HG03066 (cell line): ENCODE measurements at regions not wholly inside any gene's neighbourhood (a gene's known extent, or its start where the extent isn't known, plus 50 kb on each side); places are given as distances from the start of the nearest gene placed in this dataset.
"Not testable (repeated sequence)": the region's sequence is repeated elsewhere in the genome, so short reads cannot be mapped to it uniquely, and the experiment has no call there.

ENCODE experiments used
- ATAC-seq: cut with Tn5 transposase; IDR thresholded peaks from one replicate; pipeline ENCODE4 v1.9.1; 2021; ENCODE audit warnings: low read depth; ENCODE audit not compliant: unreplicated experiment

DNA sequence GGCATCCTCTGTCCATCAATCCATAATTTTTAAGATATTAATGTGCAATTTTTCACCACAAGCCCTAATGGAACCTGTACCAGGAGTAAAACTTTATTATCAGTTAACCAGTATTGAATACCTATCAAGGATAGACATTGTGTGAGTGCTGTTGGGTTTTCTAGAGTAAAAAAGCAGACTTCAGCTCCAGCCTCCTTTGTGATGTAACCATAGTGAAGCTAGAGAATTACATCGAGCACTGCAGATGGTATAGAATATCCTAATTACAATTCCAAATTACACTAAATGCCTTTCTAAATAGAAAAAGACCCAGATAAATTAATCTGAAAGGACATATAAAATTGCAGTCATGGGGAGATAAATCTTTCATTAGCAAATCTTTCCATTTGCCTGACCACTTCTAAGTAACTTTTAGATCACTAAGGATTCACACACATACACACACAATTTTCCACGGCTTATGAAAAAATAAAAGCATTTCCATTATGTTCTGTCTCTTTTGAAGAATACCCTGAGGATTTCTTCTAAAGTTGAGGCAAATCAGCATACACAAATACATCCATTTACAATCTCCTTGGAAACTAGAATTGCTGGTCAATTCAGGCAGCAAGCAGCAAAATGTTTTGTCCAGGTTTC, 117.1 kb upstream of the TANK start:
- no peak for ATAC-seq

DNA sequence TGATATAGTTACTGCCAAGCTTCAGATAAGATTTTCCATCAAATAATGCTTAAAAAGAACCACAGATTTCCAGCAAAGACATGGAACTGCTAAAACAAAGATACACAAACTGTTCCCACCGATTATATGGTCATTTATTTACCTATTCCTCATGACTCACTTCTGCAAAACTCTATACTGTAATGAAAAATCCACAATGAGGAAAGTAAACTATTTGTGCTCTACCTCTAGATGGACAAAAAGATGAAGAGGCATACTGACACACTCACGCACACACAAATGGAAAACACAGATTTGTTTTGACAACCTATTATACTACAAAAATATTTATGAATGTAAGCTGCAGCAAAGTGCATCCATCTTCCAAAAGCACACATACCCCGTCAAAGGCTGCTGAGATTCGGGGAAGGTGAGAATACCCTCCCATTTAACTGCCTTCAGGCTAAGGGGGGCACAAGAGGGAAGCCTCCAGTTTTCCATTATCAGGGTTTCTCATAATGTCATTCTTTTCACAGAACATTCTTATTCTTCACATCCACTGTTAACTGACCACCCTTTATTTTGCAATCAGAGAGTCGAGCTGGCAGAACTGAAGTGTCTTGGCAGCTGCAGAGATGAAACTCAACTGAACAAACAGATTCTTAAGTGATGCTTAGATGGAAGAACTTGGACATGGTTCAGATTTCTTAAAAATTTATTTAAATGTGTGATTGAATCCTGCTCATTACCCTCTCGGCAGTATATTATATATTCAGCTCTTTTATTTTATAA, 115.9 kb upstream of the TANK start:
- ATAC-seq = no peak

DNA sequence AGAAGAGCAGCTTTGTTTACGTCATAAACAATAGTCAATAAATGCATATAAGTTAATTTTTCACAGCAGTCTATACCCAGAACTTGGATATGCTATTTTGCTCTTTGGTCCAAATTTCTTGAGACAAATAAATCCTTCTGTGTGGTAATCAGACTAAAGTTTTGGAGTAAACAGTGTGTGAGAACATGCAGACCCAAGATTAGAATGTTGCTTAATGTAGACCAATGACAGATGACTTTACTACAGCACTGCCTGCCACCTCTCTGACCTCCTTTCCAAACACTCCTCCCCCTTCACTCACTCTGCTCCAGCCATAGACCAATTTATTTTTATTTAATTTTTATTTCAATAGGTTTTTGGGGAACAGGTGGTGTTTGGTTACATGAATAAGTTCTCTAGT, 115.3 kb upstream of the TANK start:
- ATAC-seq = no peak

DNA sequence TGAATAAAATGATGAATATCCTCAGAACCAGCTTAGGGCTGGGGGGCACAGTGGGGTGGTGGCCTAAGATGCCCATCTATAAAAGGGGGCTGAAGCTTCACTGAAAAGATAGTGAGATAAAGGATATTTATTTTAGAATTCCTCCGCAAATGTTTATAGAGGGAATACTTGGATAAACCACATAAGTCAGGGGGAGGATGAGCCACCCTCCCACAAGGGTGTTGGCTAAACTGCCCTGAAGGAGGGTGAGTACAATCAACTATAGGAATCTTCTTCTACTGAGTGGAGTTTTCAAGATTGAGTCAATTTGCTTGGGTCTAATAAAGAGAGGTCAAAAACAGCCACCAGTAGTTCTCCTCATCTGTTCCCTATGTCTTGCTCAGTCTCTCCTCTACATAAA, 114.5 kb upstream of the TANK start:
- no peak for ATAC-seq

DNA sequence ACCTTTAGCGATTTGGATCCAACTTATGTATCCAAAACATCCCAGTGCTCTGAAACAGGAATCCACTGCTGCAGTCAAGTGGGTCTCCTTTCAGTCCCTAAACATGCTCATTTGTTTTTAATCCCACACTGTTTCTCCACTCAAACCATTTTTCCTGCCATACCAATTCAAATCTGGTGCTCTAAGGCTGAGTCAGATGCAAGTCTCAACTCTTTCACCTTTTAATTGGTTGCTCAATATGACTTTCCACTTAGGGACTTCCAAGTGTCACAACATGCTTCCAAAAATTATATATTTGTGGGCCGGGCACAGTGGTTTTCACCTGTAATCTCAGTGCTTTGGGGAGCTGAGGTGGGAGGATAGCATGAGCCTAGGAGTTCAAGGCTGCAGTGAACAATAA, 113.4 kb upstream of the TANK start:
- no peak for ATAC-seq

DNA sequence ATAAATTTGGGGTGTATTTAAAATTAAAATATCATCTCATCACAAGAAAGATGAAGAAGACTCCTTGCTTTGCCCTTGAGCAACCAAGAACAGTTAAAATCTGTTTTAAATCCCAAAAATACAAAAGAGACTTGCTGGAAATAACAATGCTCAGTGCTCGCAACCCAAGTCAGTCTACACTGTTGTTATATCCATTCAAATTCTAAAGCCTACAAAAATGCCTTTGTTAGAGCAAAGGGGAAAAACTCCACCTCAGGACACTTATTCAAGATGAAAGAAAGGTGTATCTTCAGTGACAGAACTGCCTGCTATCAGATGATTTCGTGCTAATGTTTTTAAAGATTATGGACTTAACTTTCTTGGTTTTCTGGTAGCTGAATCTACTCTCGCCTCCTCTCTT, 111.9 kb upstream of the TANK start:
- no peak for ATAC-seq

DNA sequence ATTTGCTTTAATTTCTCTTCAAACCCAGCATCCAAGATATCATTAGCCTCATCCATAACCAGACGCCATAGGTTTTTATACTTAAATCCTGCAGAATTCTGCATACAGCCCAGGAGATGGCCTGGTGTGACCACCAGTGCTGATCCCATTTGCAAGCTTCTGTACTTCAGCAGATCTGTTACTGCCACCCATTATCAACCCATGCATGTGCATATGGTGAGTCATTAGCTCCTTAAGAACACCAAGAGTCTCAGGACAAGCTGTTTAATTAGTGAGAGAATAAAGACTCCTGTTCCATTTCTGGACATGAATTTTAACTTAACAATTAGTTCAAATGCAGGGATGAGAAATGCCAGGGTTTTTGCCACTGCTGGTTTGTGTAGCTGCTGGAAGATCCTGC, 110.7 kb upstream of the TANK start:
- ATAC-seq = no peak

DNA sequence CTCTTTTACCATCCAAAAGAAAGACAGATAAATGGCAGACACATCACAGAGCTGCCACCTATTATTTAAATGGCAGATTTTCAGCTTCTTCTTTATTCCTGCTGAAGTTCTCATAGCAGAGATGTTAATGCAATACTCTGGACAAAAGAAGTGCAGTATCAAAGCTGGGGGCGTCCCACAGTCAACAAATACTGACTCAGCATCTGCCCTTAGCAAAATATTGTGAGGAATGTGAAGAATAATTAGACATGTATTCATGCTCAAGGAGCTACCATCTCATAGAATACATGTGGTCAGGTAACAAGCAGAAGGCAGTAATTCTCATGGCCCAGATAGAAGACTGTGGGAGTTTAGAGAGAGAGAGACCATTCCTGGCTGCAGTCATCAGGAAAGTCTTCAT, 108.0 kb upstream of the TANK start:
- ATAC-seq = no peak

DNA sequence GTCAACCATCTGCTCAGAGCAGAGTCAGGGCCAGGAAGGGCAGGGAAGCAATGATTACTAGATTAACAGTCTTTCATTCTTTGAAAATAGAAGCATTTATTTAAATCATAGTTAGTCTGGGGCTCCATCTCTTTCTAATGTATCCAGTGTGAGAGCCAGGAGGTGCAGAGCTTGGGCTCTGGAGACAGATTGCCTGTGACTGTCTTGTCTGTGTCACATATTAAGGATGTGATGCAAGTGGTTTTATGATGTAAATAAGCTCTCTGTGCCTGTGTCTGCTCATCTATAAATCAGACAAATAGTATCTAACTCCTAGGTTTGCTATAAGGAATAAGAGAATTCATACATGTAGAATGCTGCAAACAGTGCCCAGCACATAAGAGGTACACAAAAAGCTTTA, 104.9 kb upstream of the TANK start:
- ATAC-seq = no peak

DNA sequence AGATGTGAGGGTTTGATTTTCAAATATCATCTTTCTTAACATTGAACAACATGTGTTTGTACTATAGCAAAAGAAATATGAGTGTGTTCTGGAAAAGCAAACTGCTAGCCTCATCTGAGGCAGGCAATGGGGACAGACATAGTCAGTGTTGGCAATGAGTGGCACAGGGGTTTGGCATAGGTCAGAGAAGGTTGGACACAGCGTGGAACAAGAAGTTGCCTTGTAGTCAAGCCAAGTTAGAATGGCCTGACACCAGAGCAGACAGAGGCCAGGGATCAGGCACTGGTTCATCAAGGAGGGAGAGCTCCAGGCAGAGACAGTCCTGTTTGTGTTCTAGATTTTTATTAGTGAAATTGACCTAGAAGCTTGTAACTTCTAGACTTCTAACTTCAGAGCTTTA, 100.8 kb upstream of the TANK start:
- no peak for ATAC-seq

DNA sequence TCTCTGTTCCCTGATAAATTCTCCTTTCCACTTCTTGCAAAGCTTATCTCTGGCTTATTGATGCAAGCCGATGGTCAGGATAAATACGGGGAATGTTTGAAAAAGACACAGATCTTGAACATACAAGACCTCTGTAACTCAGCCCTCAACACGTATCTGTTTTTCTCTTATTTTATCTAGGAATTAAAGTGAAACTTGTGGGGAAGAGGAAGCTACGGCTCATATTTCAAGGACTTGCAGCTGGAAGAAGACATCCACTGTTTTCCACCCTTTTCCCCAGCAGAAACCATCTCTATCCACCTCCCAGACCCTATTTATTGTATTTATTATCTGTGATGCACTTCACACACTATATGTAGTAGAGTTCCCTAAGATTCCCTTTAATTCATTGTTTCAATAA, 98.4 kb upstream of the TANK start:
- ATAC-seq = no peak

DNA sequence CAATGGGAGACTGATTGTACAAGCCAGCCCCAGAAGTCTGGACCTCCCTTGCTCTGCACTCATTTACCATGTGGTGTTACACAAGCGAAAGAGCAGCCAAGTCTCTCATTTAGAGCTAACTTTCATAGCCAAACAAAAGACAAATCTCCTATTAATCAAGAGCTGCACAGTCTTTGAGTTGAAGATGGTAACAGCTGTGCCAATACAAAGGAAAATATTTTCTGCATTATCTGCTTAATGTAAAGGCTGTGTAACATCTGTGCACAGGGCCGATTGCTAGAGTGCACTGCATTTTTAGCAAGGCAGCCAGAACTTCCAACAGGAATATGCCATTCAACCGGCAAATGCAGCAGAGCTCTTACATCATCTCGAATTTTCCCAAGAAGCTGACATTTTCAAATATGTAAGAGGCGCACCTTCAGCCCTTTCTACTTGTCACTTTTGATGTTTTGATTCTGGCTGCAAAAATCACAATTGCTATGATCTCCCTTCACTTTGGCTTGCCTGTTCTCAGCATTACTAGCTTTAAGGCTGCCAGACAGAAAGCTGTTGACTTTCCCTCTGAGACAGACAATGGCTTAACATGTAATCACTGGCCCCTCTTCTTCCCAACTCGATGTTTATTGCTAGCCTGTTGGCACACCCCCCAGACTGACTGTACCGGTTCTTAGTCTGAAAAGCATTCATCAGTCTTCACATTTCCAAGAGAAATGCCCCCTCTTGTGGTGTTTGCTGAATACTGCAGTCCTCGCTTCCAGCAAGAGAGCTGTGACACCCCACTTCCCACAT, 96.9 kb upstream of the TANK start:
- ATAC-seq = peak; percentile 86

DNA sequence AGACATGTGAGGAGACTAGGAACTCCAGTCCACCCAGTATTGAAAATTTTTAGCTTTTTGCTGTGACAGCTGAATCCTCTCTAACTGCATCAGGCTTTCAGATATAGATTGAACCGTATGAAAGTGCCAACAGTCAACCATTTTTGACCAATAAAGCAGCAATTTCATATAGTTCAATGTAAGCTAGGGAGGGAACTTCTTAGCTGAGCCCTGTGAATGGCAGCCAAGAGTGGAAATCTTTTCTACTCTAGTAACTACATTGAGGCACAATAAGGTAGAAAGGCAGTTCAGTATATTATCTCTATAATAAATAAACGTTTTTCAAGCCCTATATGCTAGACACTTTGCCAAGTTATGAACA, 96.3 kb upstream of the TANK start:
- peak; percentile 38 for ATAC-seq

DNA sequence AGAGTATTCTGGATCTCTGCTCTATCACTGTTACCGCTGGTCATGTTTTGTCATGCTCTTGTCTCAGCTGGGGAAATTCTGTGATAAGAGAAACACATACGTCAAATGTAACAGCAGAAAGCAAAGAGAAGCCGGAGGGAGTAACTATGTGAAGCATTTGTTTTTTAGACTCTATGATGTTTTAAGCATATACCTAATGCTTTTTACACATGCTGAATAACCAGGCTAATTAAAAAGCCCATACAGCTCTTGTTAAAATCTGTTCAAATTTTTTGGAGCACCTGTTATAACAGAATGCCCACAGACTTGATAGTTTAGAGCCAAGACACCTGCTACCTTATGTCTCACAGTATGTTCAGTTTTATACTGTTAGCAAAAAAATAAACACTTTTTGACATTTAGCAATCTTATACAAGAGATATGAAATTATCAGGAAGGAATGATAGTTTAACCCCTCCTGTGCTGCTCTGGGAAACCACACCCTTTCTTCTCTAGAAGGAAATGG, 92.3 kb upstream of the TANK start:
- no peak for ATAC-seq

DNA sequence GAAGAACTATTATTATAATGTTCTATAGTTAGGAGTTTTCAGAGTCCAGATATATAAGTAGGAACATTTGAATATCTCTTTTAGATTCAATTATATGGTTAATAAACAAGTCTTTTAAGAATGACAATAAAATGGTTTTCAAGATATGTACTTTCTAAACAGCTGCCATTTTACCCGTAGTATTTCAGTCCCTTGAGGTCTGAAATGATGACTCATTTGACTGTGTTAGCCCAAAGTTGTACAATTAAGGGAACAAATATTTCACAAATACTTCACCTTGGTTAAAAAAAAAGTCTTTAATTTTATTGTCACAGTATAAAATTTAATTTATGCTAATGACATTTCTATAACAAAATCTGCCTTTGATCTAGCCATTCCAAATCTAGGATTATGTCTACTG, 91.6 kb upstream of the TANK start:
- no peak for ATAC-seq

DNA sequence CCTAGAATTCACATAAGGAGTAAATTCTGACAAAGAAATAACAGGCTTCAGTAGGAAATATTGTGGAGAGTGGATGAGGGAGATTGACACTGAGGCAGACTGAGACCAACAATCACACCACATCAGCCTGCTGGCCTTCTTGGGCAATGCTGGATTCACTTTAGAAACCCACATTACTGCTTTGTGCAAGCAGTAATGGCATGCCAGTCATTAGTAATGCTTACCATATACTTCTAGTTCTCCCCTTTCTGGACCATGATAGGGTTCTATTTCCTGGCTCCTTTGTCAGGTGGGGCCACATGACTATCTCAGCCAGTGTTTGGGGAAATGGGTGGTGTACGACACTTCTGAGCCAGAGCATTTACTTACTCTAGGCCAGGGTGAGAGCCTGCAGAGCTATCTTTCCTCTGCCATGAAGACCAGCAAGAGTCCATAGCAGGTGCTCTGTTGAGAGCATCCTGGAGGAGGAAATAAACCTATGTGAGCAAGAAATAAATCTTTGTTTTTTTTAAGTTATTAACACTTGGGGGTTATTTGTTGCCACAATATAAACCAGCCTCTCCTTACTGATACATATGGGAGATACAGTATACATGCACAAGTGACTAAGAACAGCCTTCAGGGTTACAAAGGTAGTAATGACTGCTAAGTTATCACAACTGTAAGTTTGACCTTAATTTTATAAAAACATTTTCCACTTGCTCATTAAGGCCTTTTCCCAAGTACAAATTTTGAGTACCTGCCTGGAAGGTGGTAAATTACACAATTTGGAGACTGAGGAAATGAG, 89.3 kb upstream of the TANK start:
- no peak for ATAC-seq

DNA sequence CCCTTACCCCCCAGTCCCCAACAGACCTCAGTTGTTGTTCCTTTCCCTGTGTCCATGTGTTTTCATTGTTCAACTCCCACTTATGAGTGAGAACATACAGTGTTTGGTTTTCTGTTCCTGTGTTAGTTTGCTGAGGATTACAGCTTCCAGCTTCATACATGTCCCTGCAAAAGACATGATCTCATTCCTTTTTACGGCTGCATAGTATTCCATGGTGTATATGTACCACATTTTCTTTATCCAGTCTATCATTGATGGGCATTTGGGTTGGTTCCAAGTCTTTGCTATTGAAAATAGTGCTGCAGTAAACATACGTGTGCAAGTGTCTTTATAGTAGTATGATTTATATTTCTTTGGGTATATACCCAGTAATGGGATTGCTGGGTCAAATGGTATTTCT, 87.8 kb upstream of the TANK start:
- ATAC-seq = not testable (repeated sequence)

DNA sequence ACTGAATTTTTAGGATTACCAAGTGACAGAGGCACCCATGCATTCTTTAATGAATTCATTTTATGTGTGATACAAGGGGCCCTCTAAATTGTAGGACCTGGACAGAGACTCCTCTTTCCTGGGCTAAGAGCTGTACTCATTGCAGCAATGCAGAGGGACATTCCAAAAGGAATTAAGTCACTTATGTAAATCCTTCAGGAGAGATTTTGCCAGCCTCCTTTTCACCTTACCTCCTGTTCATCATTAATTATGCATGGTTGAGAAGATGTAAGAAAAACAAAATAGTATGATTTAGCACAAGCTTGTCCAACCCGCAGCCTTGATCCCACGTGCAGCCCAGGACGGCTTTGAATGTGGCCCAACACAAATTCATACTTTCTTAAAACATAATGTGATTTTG, 84.5 kb upstream of the TANK start:
- no peak for ATAC-seq

DNA sequence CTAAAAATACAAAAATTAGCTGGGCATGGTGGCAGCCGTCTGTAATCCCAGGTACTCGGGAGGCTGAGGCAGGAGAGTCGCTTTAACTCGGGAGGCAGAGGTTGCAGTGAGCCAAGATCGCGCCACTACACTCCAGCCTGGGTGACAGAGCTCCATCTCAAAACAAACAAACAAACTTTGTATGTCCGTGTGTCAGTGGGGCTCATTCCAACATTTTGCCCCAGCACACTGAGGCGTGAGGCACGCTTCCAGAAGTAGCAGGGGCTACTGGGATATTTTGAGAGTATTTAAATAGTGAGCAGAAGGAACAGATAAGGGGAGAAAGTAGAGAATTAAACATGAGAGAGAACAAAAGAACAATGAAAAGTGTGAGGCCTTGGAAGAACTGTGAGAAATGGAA, 83.3 kb upstream of the TANK start:
- ATAC-seq = no peak

DNA sequence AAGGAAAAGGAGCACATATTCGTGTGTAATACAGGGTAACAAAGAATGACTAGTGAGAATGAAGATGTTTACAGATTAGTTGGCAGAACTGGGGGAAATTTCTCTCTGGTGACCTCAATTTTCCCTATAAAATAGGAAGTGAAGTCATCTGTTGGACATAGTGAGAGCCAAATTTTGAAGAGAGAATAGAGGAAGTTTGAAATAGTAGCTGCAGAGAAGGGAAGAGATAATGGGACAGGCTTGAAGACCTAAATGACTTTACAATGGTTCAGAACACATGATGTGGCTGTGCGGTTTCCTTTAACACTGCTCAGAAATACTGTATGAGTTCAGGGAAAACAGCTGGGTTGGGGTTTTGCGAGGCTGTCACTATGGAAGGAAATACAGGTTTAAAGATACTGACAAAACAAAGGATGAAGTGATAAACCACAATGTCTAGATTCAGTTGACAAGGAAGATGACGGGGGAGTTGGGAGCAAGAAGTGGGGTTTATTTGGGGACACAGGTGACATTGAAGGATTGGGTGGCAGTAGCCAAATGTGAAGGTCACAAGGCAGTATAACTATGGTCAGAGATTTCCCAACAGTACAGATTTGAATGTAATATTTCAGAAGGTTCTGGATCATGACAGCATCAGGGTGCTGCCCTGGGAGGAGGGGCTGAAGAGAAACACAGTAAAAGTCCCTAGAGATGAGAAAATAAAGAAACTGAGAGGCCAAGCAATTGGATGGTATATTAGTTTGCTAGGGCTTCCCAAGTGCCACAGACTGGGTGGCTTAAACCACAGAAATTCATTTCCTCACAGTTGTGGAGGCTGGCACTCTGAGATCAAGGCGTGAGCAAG, 82.6 kb upstream of the TANK start:
- peak; percentile 89 for ATAC-seq
